C4-2B (cell line): ENCODE measurements at regions not wholly inside any gene's neighbourhood (a gene's known extent, or its start where the extent isn't known, plus 50 kb on each side); places are given as distances from the start of the nearest gene placed in this dataset.

ENCODE experiments used
- CTCF ChIP-seq: fragments of 450-650 bp; conservative IDR thresholded peaks from 2 replicates; pipeline ENCODE4 v1.5.1; 2017; ENCODE audit warnings: mild to moderate bottlenecking
- ZFX ChIP-seq: fragments of 450-650 bp; IDR thresholded peaks from 2 replicates; pipeline ENCODE4 v1.6.1; 2017

- TF ChIP-seq CTCF (no peak), ZFX (no peak)
Observed at GRCh38 chr1:5002676-5003075, 348.3 kb downstream of the AJAP1 start.
